Right cardiac atrium (tissue), 5 donors: ENCODE measurements at regions not wholly inside any gene's neighbourhood (a gene's known extent, or its start where the extent isn't known, plus 50 kb on each side); places are given as distances from the start of the nearest gene placed in this dataset.

ENCODE experiments used
- ATAC-seq, 2 donors: fragments of 200-7000 bp; cut with Tn5 transposase; one replicate each; pipeline versions ENCODE4 v1.8.0 to v1.9.1; 2020; ENCODE audit warnings: moderate library complexity in 2 of 2, mild to moderate bottlenecking in 1 of 2
- DNase-seq, 3 donors: peaks; one replicate each; pipeline ENCODE4 v3.0.0-alpha.2; 2020
- H3K27ac ChIP-seq: one replicate; pipeline ENCODE4 v1.5.1; 2013; ENCODE audit warnings: mild to moderate bottlenecking, low read length, control low read depth, moderate library complexity
- H3K27me3 ChIP-seq: one replicate; pipeline ENCODE4 v1.6.1; 2013; ENCODE audit not compliant: control insufficient read depth, insufficient read depth
- H3K4me1 ChIP-seq: one replicate; pipeline ENCODE4 v1.6.1; 2013; ENCODE audit warnings: low read length; ENCODE audit not compliant: control insufficient read depth, insufficient read depth
- H3K4me3 ChIP-seq: one replicate; pipeline ENCODE4 v1.5.1; 2013; ENCODE audit warnings: low read length, control low read depth
- H3K9me3 ChIP-seq: one replicate; pipeline ENCODE4 v1.6.1; 2013; ENCODE audit warnings: low read length; ENCODE audit not compliant: control insufficient read depth
- WGBS: extraction: QIAGEN DNeasy Blood & Tissue Kit; methylation state at CpG from one replicate; pipeline ENCODE4 v1.1.7; 2013; 5-methylcytosine and 5-hydroxymethylcytosine counted together
- intact Hi-C, 4 donors: fragments of 100-400 bp; cut with DNase I; formaldehyde crosslinking; loops; one replicate each; pipeline versions ENCODE4 v1.11.0 to v1.14.0; 2022 to 2023
- donor health status: healthy with polysubstance abuse.
- donor health status: DM: no; HTN: yes; CAD: no.
- donor health status: DM: no; HTN: no; CAD: no.
- donor health status: DM: no; HTN: yes; CAD: no; lungs with severe emphysema.
- donor health status: DM: yes; HTN: yes; CAD: no.

- no peaks in the 10 kb centered on the region for H3K4me1 ChIP-seq
- no peaks in the 10 kb centered on the region for H3K9me3 ChIP-seq
- no peaks in the 10 kb centered on the region for H3K27me3 ChIP-seq
- H3K4me3 ChIP-seq: no peak overlapping the region
- no peak for ATAC-seq
- no peak for DNase-seq
- intact Hi-C loops: no loop called here
- no peak overlapping the region for H3K27ac ChIP-seq
- WGBS: 86% methylated on average over 1 of the region's 1 CpG
Measured at GRCh38 chr6:81694855-81695254, 57.6 kb downstream of the TENT5A start.

GRCh38 chr6:81694207-81694606 is 58.3 kb downstream of the TENT5A start:
- ATAC-seq: no peak
- WGBS: 76% methylated on average over 2 of the region's 2 CpGs

GRCh38 chr6:81693266-81693665 is 59.2 kb downstream of the TENT5A start:
- intact Hi-C loops: no loop called here
- Histone ChIP-seq H3K4me1 (no peaks in the 10 kb centered on the region), H3K4me3 (no peak overlapping the region), H3K9me3 (no peaks in the 10 kb centered on the region), H3K27me3 (no peaks in the 10 kb centered on the region), H3K27ac (no peak overlapping the region)
- ATAC-seq (peak in 1 of 2 donors; percentile 33), DNase-seq (no peak)
- 59% methylated on average over 4 of the region's 4 CpGs for WGBS

More at GRCh38 chr6:81694207-81694606, 58.3 kb downstream of the TENT5A start:
- intact Hi-C loops: no loop called here
- H3K27me3 ChIP-seq: no peaks in the 10 kb centered on the region
- no peak overlapping the region for H3K27ac ChIP-seq
- H3K4me1 ChIP-seq: no peaks in the 10 kb centered on the region
- H3K9me3 ChIP-seq: no peaks in the 10 kb centered on the region
- no peak for DNase-seq
- no peak overlapping the region for H3K4me3 ChIP-seq

- H3K27me3 ChIP-seq: no peaks in the 10 kb centered on the region
- no peak overlapping the region for H3K27ac ChIP-seq
- WGBS: 96% methylated on average over 1 of the region's 1 CpG
- no peaks in the 10 kb centered on the region for H3K4me1 ChIP-seq
- DNase-seq: no peak
- H3K4me3 ChIP-seq: no peak overlapping the region
- no peak for ATAC-seq
- intact Hi-C loops: no loop called here
- no peaks in the 10 kb centered on the region for H3K9me3 ChIP-seq
Measured at GRCh38 chr6:81690073-81690472, 62.4 kb downstream of the TENT5A start.

GRCh38 chr6:81689580-81689979 is 62.9 kb downstream of the TENT5A start:
- DNase-seq (no peak), ATAC-seq (no peak)
- H3K4me1 ChIP-seq: no peaks in the 10 kb centered on the region
- no peaks in the 10 kb centered on the region for H3K27me3 ChIP-seq
- WGBS: 62% methylated on average over 3 of the region's 3 CpGs
- H3K9me3 ChIP-seq: no peaks in the 10 kb centered on the region
- intact Hi-C loops: no loop called here
- H3K27ac ChIP-seq: no peak overlapping the region
- H3K4me3 ChIP-seq: no peak overlapping the region

GRCh38 chr6:81683912-81684311 is 68.6 kb downstream of the TENT5A start:
- no peak overlapping the region for H3K4me3 ChIP-seq
- H3K9me3 ChIP-seq: no peaks in the 10 kb centered on the region
- intact Hi-C loops: no loop called here
- ATAC-seq: no peak
- H3K27ac ChIP-seq: no peak overlapping the region
- H3K27me3 ChIP-seq: no peaks in the 10 kb centered on the region
- WGBS: 44% methylated on average over 5 of the region's 5 CpGs
- no peaks in the 10 kb centered on the region for H3K4me1 ChIP-seq
- no peak for DNase-seq

- Histone ChIP-seq H3K27ac (no peak overlapping the region), H3K27me3 (no peaks in the 10 kb centered on the region), H3K9me3 (no peaks in the 10 kb centered on the region), H3K4me1 (no peaks in the 10 kb centered on the region), H3K4me3 (no peak overlapping the region)
- no peak for DNase-seq
- ATAC-seq: no peak
- intact Hi-C loops: no loop called here
- WGBS: 77% methylated on average over 5 of the region's 5 CpGs
Measured at GRCh38 chr6:81682858-81683620, 69.4 kb downstream of the TENT5A start.

- DNase-seq (no peak), ATAC-seq (peak in 1 of 2 donors; percentile 39)
- Histone ChIP-seq H3K9me3 (no peaks in the 10 kb centered on the region), H3K4me3 (no peak overlapping the region), H3K4me1 (no peaks in the 10 kb centered on the region), H3K27me3 (no peaks in the 10 kb centered on the region), H3K27ac (no peak overlapping the region)
- intact Hi-C loops: no loop called here
Measured at GRCh38 chr6:81682235-81682795, 70.2 kb downstream of the TENT5A start.

- WGBS: 89% methylated on average over 2 of the region's 2 CpGs
- no peaks in the 10 kb centered on the region for H3K9me3 ChIP-seq
- H3K27me3 ChIP-seq: no peaks in the 10 kb centered on the region
- DNase-seq (no peak), ATAC-seq (no peak)
- no peak overlapping the region for H3K27ac ChIP-seq
- no peaks in the 10 kb centered on the region for H3K4me1 ChIP-seq
- H3K4me3 ChIP-seq: no peak overlapping the region
- intact Hi-C loops: no loop called here
Measured at GRCh38 chr6:81669445-81669844, 83.0 kb downstream of the TENT5A start.

GRCh38 chr6:81668615-81669047 is 83.8 kb downstream of the TENT5A start:
- DNase-seq: peak; percentile 7 to 52 (median 37)
- Histone ChIP-seq H3K27me3 (no peaks in the 10 kb centered on the region), H3K4me1 (no peaks in the 10 kb centered on the region), H3K4me3 (no peak overlapping the region), H3K27ac (peak overlapping the region; percentile 21), H3K9me3 (no peaks in the 10 kb centered on the region)
- intact Hi-C loops: no loop called here
- WGBS: 63% methylated on average over 1 of the region's 1 CpG
- peak; percentile 93 for ATAC-seq

GRCh38 chr6:81666481-81666880 is 86.0 kb downstream of the TENT5A start:
- Histone ChIP-seq H3K4me1 (no peaks in the 10 kb centered on the region), H3K27me3 (no peaks in the 10 kb centered on the region), H3K4me3 (no peak overlapping the region), H3K9me3 (no peaks in the 10 kb centered on the region), H3K27ac (no peak overlapping the region)
- no peak for ATAC-seq
- 94% methylated on average over 1 of the region's 1 CpG for WGBS
- intact Hi-C loops: no loop called here
- DNase-seq: no peak
